ENCODE measurements at regions not wholly inside any gene's neighbourhood (a gene's known extent, or its start where the extent isn't known, plus 50 kb on each side); places are given as distances from the start of the nearest gene placed in this dataset.
A peak's percentile ranks its signal among the peaks of the same experiment; 100 is the strongest.

GRCh38 chr6:3592371-3592941 is 135.6 kb upstream of the SLC22A23 start:
- DNase-seq (ENCODE audit: low spot score) = no peak

- DNase-seq (ENCODE audit: low spot score) = no peak
These were observed 135.1 kb upstream of the SLC22A23 start for GRCh38 chr6:3591970-3592369.

- no peak for DNase-seq (ENCODE audit: low spot score)
These were observed 130.8 kb upstream of the SLC22A23 start for GRCh38 chr6:3587660-3588059.

- no peak for DNase-seq (ENCODE audit: low spot score)
These were observed 128.6 kb upstream of the SLC22A23 start for GRCh38 chr6:3585320-3585935.

GRCh38 chr6:3584606-3585005 is 127.8 kb upstream of the SLC22A23 start:
- no peak for DNase-seq (ENCODE audit: low spot score)

GRCh38 chr6:3581469-3581868 is 124.6 kb upstream of the SLC22A23 start:
- DNase-seq (ENCODE audit: low spot score) = no peak

- DNase-seq (ENCODE audit: low spot score) = peak; percentile 50
These were observed 122.9 kb upstream of the SLC22A23 start for GRCh38 chr6:3579652-3580175.

GRCh38 chr6:3578981-3579380 is 122.1 kb upstream of the SLC22A23 start:
- DNase-seq (ENCODE audit: low spot score) = no peak

- DNase-seq (ENCODE audit: low spot score) = no peak
These were observed 120.7 kb upstream of the SLC22A23 start for GRCh38 chr6:3577517-3577916.

GRCh38 chr6:3575701-3576100 is 118.9 kb upstream of the SLC22A23 start:
- DNase-seq (ENCODE audit: low spot score) = no peak

GRCh38 chr6:3575166-3575565 is 118.3 kb upstream of the SLC22A23 start:
- no peak for DNase-seq (ENCODE audit: low spot score)

GRCh38 chr6:3573670-3574069 is 116.8 kb upstream of the SLC22A23 start:
- DNase-seq (ENCODE audit: low spot score) = no peak

- no peak for DNase-seq (ENCODE audit: low spot score)
These were observed 115.0 kb upstream of the SLC22A23 start for GRCh38 chr6:3571836-3572235.

GRCh38 chr6:3571250-3571681 is 114.4 kb upstream of the SLC22A23 start:
- DNase-seq (ENCODE audit: low spot score) = peak; percentile 68

GRCh38 chr6:3569816-3570215 is 113.0 kb upstream of the SLC22A23 start:
- DNase-seq (ENCODE audit: low spot score) = no peak

- no peak for DNase-seq (ENCODE audit: low spot score)
These were observed 111.7 kb upstream of the SLC22A23 start for GRCh38 chr6:3568396-3569082.

- no peak for DNase-seq (ENCODE audit: low spot score)
These were observed 110.0 kb upstream of the SLC22A23 start for GRCh38 chr6:3566812-3567211.

- no peak for DNase-seq (ENCODE audit: low spot score)
These were observed 108.4 kb upstream of the SLC22A23 start for GRCh38 chr6:3565291-3565690.

GRCh38 chr6:3561725-3562124 is 104.9 kb upstream of the SLC22A23 start:
- no peak for DNase-seq (ENCODE audit: low spot score)

GRCh38 chr6:3560211-3560610 is 103.4 kb upstream of the SLC22A23 start:
- DNase-seq (ENCODE audit: low spot score) = no peak

- no peak for DNase-seq (ENCODE audit: low spot score)
These were observed 102.7 kb upstream of the SLC22A23 start for GRCh38 chr6:3559561-3559960.

- DNase-seq (ENCODE audit: low spot score) = no peak
These were observed 100.5 kb upstream of the SLC22A23 start for GRCh38 chr6:3557336-3557735.

GRCh38 chr6:3553254-3553653 is 96.4 kb upstream of the SLC22A23 start:
- DNase-seq (ENCODE audit: low spot score) = no peak
